HG03060 (cell line): ENCODE measurements at regions not wholly inside any gene's neighbourhood (a gene's known extent, or its start where the extent isn't known, plus 50 kb on each side); places are given as distances from the start of the nearest gene placed in this dataset.
"Not testable (repeated sequence)": the region's sequence is repeated elsewhere in the genome, so short reads cannot be mapped to it uniquely, and the experiment has no call there.

ENCODE experiments used
- ATAC-seq: cut with Tn5 transposase; IDR thresholded peaks from one replicate; pipeline ENCODE4 v1.9.1; 2021; ENCODE audit warnings: low read depth, moderate number of reproducible peaks; ENCODE audit not compliant: unreplicated experiment

DNA sequence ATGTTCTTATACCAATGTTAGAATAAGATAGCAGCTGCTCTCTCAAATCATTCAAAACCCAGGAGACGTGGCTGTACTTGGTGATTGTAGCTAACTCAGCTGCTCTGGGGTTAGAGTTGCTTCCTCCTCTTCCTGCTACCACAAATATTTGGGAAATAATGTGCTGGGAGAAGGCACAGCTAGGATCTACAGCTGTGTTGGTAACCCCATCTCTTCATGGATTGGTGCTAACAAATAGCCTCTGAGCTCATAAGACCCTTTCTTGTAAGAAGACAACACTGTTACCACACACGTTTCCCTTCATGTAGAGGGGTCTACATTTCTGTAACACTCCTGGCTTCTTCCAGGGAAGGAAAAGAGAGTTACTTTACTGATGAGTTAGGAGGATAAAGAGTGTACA is 911.0 kb upstream of the CITED2 start:
- no peak for ATAC-seq

DNA sequence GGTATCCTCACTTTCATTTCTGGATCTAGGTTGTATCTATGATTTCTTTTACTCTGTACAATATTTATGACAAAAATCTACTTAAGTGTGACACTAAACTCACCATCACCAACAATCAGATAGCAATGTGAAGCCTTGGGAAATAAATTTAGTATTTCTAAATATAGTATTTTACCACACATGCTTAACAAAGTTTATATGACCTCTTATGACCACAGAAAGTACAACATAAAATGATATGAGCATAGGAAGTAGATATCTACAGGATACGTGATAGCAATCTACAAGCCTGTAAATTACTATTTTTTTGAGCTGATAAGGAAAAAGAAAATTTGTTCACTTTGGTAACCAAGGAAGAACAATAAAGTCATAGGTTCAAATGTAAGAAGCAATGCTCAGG is 910.4 kb upstream of the CITED2 start:
- ATAC-seq: no peak

DNA sequence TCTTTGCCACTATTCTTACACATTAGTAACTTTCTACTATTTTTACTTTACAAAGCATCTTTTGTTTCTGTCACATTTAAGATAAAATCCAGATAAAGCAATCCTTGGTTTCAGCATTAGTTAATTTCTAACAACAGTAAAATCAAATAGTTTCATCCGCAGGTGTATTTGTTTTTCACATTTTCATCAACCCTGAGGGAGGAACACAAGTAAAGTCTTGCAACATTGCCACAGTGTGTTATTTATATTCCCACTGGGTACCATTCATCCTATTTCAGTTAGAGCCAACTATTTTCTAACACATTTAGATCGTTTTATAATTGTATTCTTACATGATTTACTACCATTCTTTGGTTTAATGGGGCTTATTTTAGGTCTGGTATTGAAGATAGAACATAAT is 908.7 kb upstream of the CITED2 start:
- no peak for ATAC-seq

DNA sequence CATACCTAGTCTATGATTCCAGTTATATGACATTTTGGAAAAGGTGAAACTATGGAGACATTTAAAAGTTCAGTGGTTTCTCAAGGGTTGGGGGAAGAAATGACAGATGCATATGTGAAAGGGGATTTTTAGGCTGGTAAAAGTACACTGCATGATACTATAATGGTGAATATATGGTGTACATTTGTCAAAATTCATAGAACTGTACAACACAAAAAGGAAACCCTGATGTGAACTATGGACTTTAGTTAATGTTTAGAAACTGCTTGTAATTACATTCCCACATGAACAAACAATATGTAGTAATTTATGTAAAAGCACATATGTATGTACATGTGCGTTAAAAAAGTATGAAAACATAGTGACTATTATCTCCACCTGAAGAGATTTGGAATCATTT is 907.3 kb upstream of the CITED2 start:
- no peak for ATAC-seq

DNA sequence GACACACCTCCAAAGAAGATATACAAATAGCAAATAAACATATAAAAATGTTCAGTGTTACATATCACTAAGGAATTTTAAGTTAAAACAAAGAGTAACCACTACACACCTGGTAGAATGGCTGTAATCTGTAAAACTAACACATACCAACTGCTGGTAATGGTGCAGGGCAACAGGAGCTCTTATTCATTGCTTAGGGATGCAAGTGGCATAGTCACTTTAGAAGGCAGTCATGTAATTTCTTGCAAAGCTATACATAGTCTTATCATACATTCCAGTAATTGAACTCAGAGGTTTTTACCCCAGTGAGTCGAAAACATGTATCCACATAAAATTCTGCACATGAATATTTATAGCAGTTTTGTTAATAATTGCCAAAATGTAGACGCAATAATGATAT is 906.8 kb upstream of the CITED2 start:
- ATAC-seq: no peak

DNA sequence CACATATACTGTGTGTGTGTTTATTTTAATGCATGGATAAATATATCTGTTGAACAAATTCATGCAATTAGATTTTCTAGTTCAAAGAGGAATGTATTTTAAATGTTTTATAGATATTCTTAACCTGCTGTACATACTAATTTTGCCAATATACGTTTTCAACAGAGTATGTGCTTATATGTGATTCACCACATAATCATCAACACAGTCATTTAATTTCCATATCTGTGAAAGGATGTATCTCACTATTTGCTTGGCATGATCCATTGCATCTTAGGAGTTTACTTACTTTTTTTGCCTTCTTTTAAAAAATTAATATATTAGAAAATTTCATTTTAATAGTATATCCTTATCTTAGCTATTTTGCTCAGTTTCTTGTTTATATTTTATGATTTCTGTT is 902.3 kb upstream of the CITED2 start:
- ATAC-seq: no peak

DNA sequence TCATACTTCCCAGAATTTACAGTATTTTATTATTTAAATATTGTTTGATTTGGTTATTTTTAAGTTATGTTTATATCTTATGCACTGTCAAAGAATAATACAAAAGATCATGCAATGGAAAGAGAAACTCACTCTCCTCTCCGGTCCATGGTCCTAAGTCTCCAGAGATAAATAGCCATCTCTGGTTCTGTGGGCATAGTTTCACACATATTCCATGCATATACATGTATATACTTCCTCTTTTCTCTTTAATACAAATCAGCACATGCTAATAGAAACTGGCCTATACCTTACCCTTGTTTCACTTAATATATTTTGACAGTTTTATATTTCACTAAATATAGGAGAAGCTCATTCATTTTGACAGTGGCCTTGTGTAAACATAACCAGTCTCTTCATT is 901.7 kb upstream of the CITED2 start:
- ATAC-seq: no peak

DNA sequence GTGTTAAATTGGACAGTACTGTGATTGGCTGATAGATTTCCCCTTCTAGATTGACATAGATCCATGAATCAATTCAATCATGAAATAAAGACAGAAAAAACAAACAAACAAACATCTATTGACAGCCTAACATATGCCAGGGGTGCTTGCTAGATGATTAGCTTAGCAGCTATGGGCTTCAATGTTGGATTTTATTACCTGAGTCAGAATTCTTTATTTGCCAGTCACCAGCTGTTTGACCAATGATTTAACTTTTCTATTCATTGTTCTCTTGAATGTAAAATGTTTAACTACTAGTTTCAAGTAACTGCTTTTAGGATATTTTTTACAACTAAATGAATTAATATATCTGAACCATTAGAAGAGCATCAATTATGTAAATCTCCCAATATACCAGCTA is 901.3 kb upstream of the CITED2 start:
- no peak for ATAC-seq

DNA sequence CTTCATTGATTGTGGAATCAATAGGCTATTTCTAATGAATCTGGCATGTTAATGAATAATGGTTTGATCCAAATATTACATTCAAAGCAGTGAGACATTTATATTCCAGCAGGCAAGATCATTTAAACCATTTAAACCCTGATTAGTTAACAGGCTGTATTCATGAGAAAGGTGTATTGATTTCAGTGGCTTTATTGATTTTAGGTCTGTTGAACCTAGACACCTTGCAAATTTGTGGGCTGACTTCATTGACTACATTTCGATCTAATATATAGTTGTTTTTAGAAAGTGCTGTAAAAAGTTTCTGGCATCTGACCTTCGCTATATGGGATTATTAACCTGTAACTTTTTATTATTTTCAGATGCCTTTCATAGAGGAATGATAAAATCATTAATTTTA is 900.1 kb upstream of the CITED2 start:
- no peak for ATAC-seq

DNA sequence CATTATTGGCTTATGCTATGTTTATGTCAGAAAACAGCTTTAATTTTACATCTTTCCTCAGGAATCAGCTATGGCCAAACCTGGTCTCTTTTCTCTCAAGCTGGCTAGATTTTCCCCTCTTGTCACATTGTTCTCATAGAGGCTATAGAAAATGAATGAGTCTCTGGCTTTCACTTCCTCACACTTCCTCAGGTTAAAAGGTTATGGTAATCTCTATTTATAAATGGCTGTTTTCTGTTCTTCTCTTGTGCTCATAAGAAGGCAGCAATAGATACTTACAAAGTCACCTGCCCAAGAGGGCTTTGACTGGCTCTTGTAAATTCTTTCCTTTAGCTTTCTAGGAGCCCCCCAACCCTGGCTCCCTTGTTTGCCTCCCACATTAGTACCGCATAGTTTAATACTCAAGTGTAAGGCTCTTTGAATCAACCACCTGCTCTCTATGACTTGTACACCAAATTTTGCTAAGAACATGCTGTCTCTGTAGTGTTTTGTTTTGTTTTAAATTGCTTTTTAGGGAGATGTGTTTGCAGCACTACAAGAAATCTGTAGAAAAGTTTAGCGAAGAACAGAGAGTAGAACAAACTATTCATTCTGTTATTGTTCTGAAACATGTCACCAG is 897.4 kb upstream of the CITED2 start:
- peak; percentile 98 for ATAC-seq

DNA sequence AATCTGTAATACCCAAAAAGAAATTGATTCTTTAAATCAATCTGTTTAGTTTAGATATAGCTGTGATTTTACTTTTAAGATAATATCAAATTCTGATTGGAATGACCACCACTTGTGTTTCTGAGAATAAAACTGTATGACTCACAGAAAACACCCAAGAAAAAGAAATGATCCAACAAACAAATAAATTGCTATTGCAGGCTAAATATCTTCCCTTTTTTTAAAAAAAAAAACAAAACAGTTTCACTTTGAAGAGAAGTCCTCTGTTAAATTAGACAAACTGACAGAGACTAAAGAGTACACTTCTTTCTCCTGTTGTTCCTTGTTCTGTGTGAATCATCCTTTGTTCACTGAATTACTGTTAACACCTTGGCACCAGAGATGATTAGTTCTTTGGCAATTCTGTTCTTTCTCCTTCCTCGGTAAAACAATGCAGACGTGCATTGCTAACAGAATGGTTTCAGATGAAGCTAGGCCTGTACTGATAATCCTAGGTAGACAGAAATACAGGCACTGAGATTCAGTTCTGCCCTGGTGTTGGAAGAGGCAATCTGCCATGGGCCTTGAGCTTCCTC is 895.2 kb upstream of the CITED2 start:
- ATAC-seq: no peak

DNA sequence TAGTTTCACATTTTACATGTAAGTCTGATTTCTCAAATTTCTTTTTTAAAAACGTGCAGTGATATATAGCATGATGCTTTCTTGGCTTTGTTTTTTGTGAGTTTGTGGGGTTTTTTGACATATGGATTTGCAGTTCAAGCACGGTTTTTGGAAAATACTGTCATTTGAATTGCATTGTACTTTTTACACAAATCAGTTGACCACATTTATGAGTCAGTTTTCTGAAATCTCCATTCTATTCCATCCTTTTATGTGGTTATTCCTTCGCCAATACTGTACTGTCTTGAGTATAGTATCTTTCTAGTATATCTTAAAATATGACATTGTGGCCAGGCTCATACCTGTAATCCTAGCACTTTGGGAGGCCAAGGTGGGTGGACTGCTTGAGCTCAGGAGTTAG is 890.0 kb upstream of the CITED2 start:
- no peak for ATAC-seq

DNA sequence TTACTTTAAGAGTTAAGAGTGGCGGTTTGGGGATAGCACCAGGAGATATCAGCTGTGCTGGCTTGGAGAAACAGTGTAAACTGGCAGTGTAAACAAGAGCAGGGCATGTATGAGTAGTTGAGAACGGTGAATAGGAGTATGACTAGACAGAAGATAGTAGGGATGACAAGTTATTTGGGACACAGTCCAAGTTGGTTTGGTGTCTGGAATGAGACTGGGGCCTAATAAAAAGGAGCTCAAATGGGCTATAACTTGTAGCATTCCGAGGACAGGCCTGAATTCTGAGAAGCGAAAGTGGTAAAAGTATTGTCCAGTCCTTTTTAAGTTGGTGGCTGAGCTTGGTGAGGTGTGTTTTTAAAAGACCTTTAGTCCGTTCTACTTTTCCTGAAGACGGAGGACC is 883.9 kb upstream of the CITED2 start:
- ATAC-seq: not testable (repeated sequence)

DNA sequence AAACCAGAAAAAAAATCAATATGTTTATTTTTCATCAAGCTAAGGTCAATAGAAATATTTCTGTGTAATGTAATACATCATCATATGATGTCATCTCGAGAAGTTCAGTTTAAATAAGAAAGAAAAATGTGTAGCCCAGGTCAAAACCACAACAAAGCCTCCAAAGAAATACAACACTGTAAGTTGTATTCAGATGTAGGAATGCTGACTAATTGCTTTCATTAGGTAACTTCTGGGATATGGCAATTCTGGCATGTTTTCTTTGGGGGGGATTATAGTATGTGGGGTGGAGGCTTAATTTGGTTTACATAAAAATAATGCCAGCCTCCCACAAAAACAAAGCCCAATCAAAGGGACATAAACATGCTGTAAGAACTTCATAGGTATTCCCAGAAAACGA is 881.8 kb upstream of the CITED2 start:
- ATAC-seq: no peak

DNA sequence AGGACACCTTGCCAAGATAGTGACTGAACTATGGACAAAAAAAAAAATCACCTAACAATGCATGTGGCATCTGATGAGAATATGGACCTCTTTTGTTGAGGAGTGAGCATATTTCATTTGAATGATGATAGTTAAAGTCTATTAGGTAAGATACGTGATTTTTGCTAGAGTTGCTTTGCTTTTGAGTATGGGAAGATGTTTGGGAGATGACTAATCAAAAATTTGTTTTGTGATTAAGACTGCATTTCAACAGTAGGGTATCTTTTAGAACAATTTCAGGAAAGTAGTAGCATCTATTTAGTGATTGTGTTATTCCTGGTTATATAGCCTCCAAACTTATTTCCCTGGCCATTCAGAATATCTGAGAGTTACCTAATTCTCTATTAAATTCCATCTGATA is 878.6 kb upstream of the CITED2 start:
- ATAC-seq: no peak

DNA sequence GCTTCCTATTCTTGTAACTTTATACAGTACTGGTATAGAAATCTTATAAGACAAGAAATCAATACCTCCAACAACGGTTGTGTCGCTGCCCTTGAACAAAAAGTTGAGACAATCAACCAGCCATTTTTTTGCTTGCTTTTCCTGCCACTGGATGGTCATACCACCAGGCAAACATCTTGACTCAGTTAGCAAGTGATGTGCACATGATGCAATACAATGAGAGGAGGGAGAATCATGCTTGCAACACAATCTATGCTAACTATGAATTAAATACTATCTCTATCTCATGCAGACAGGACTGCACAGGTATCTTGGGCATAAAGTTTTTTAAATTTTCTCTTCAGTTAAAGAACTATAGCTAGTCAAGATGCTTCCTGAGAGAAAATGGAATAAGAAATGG is 877.7 kb upstream of the CITED2 start:
- no peak for ATAC-seq

DNA sequence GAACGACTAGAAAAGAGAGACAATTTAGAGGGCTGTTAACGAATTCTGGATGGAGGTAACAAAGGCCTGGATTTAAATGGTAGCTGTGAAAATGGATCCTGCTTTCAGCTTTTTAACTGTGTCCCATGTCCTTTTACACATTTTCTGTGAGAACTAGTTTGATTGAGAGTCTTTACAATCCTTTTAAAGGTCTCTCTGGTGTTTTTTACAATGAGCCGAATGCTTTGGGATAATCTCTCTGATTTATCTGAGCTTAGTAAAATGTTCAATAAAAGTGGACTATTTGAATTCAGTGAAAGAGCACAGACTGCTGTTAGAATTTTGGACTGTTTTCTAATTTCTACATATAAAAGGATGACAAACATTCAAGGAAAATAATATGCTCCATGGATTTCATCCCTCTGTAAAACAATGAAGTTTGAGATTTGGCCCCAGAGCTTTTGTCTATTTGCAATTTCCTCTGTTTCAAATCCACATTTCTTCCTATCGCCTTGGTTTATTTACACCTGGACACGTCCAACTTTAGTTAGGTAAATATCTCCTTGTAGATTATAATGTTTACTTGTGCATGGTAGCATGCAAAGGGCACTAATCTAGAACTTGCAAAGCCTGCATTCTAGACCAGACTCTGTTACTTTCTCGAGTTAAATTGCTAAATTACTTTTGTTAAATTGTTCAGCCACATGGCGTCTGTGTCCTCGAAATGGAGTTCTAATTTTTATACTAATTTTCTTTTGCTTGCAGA is 871.0 kb upstream of the CITED2 start:
- ATAC-seq: no peak

DNA sequence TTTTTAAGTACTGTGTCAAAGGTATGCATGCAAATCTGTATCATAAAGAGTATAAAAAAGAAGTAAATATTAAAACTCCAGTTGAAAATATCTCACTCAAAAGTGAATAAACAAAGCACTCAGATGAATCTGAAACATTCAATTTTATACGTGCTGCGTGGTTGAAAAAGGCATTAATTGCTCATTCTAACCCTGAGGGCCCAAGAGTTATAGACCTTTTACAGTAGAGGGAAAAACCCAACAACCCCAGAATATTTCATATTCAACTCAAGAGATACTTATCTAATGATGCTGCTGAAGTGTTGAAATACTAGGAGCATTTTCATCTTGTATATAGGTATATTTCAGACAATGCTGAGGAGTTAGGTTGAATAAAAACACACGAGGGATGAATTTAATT is 862.8 kb upstream of the CITED2 start:
- no peak for ATAC-seq

DNA sequence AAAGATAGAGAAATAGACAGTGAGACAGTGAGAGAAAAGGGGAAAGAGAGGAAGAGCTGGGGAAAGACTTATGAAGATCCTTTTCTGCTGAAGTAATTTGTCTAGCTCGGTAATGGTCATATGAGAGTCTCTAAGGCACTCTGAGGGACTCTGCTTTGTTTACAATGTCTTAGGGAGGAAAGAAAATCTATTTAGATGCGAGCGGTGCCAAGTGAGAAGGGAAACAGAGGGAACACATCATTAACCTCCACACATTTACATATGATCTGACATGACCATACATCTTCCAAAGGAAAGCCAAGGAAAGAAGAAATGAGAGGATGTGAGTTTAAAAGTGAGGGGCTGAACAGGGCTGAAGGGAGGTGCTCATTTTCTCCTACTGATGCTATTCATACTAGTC is 862.3 kb upstream of the CITED2 start:
- no peak for ATAC-seq

DNA sequence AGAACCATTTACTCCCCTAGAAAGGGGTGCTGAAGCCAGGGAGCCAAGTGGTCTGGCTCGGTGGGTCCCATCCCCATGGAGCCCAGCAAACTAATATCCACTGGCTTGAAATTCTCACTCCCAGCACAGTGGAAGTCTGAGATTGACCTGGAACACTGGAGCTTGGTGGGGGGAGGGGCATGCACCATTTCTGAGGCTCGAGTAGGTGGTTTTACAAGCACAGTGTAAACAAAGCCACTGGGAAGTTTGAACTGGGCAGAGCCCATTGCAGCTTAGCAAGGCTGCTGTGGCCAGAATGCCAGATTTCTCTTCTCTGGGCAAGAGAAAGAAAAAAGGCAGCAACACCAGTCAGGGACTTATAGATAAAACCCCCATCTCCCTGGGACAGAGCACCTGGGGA is 855.8 kb upstream of the CITED2 start:
- no peak for ATAC-seq

DNA sequence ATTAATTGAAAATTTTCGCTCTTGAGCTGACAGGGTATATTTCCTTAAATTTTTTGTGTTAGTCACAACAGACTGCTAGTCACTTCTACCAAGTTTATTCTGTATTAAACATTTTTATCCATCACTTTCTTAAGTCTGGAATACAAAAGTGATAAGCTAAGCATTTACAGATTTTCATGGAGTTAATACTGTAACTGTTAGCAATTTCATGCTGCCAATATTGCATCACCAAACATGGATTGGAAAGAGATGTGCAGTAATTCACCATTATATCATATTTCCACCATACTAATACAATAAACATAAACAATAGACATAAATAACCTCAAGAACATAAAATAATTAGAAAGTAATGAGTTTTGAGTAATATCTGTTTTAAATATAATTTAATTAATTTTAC is 854.0 kb upstream of the CITED2 start:
- ATAC-seq: no peak

DNA sequence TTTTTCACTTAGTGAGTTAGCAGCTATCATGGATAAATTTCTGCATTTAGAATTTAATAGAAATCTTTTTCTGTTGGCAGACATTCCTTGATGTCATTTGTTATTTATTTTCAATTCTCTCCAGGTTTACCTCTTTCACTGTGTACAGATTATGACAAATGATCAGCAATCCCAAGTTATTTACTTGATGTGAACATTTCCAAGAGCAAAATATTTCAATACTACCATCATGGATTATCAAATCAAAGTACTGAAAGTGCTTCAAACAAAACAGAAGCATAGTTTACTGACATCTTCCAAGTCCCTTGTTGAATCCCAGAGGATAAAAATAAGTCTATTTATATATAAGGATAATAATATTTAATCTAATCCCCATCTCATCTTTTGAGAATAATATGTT is 852.2 kb upstream of the CITED2 start:
- no peak for ATAC-seq
